Stimulated activated CD4-positive, alpha-beta T cell treated with anti-CD3 and anti-CD28 coated beads, Interleukin-1b, Interleukin-23, amount 100 ng/mL, for 4 hours (primary cell): ENCODE measurements at regions not wholly inside any gene's neighbourhood (a gene's known extent, or its start where the extent isn't known, plus 50 kb on each side); places are given as distances from the start of the nearest gene placed in this dataset.
"Not testable (repeated sequence)": the region's sequence is repeated elsewhere in the genome, so short reads cannot be mapped to it uniquely, and the experiment has no call there.

Experiments
- DNase-seq, 2 donors: peaks; one replicate each; pipeline ENCODE4 v3.0.0-alpha.2; 2020; ENCODE audit warnings: low read depth in 2 of 2

DNA sequence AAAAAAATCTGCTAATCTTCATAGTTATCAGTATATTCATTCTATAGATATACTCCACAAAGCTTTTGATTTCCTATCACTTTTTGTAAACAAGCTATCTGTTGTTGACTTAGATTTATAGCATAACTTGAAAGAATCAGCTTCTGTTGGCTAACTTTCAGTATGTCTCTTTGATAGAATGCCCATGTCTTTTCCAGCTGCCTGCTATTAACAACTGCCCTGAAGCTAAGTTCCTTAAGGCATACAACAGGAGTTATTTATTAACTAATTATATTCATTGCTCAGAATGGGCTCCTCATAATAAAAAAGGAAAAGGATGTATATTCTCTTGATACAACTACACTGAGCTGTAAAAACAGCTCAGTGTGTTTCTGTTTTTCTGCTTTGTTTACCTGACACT, 293.9 kb downstream of the TUSC7 start:
- DNase-seq: no peak

GRCh38 chr3:117005274-117005673, 295.7 kb downstream of the TUSC7 start:
- no peak for DNase-seq

DNA sequence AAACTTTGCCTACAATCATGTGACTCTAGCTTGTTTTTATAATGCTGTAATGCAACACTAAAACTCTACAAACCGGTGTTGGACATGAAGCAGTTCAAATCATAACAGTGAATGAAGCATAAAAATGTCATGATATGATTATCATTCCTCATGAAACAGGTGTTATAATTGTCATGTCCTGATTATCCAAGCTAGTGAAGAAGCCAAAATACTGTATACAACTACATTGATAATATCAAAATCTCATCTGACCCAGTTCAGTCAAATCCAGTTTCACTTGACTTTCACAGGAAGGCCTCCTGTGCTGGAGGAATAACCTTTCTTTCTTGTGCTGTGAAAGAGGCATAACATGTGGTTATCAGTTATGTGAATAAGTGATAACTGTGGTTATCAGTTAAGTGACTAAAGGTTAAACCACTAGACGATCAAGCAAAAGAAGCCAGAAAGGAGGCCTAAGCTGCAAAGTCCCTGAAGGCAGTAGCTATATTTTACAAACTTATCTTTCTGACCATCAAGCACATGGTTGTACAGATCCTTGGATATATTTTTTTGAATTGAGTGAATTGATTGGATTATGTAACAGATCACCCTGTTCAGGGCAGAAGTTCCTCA, 296.4 kb downstream of the TUSC7 start:
- DNase-seq: no peak

- DNase-seq: no peak
Observed at GRCh38 chr3:117010318-117010717, 300.7 kb downstream of the TUSC7 start.

DNA sequence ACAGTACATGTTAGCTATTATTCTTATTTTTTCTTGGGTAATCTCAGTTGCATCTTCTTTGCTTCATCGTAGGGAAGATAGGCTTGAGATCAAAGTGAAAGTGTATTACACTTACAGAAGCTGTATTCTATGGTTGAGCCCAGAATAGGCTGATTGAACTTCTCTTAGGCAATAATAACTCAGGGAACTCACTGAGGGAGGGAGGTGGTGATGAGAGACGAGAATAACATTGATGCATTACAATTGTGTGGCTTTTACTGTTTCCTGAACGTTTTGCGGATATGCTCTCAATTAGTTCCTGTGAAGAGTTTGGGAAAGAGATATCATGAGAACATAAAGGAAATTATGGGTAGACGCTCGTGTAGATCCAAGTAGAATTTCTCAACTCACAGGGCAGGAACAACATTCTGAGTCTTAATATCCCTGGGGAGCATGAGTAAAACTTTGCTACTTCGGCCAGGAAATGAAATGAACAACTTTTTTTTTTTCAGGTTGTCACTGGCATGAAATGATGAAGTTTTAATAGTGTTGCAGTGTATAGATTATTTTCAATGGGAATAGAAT, 302.2 kb downstream of the TUSC7 start:
- DNase-seq: no peak

DNA sequence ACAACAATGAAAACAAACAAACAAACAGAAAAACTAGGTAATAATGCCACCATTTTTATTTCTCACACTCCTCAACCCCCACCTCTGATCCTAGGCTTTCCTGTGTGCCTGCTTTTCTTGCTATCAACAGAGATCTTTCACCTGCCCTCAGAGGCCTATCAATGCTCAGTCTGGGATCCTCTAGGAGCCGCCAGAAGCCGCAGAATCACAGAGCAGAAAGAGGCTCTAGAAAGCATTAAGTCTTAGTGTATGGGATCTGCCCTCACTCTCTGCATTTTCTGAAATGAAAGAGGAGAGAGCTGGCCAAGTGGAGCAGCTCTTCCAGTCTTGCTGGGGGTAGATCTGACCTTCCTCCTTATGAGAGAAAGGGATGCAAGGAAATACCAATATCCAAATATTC, 306.8 kb downstream of the TUSC7 start:
- DNase-seq: no peak

DNA sequence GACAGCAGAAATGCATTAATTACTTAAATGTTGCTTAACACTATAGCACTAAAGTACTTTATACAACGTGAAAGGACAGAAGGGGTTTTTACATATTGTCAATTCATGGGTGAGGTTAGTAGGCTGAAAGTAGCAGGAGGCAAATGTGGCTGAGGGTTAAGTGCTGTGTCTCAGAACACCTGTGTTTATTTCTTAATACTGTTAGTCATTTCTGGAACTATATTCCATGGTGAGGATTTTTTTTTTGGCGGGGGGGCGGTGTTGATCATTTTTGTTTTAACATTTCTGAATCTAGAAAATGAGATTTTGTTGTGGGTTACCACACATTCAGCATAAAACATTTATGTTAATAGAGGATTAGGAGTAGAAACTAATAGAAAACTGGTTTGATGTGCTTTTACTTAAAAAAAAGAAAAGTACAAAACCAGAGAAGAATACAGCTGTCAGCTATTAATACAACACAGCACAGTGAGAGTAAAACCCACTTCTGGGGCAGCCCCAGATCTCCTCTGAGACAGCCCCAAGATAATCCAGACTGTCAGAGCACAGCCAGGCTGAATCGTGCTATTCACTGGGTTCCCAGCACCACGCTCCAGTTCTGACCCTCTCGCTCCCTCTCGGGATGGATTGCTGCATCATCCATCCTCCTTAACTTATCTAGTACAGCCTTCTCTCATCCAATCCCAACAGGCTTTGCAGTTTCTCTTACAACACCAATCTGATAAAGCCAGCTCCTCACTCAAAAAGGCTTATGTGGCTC, 307.7 kb downstream of the TUSC7 start:
- DNase-seq: no peak

GRCh38 chr3:117018655-117019054, 309.1 kb downstream of the TUSC7 start:
- DNase-seq: no peak

DNA sequence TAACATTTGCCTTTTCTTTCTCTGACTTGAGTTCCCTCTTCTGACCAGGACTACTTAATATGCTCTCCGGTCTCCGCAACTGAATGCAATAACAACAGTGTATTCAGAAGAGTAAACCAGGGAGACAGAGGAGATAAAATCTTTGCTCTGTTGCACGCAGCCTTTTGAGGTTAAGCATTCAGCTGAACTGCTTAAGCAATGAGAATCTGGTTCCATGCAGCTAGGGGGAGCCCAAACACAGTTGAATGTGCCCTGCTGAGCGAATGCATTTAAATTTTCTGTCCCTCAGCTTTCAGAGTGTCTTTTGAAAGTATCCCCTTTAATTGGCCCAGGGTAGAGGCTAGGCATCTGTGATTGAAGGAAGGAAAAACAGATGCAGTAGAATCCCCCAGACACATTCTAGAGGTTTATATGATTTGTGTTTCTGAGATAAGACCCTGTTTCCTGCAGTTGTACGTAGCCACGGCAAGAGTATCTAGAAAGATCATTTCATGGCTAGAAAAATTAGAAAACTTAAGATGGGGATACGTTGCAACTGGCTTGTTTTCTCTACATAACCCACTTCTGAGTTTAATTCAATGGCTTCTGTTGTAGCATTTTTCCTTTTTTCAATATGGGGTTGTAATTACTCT, 309.6 kb downstream of the TUSC7 start:
- DNase-seq: no peak

GRCh38 chr3:117026401-117026800, 316.8 kb downstream of the TUSC7 start:
- DNase-seq: no peak

GRCh38 chr3:117035745-117036144, 326.2 kb downstream of the TUSC7 start:
- no peak for DNase-seq

- no peak for DNase-seq
Observed at GRCh38 chr3:117036259-117036799, 326.8 kb downstream of the TUSC7 start.

- DNase-seq: no peak
Observed at GRCh38 chr3:117045143-117045542, 335.6 kb downstream of the TUSC7 start.

DNA sequence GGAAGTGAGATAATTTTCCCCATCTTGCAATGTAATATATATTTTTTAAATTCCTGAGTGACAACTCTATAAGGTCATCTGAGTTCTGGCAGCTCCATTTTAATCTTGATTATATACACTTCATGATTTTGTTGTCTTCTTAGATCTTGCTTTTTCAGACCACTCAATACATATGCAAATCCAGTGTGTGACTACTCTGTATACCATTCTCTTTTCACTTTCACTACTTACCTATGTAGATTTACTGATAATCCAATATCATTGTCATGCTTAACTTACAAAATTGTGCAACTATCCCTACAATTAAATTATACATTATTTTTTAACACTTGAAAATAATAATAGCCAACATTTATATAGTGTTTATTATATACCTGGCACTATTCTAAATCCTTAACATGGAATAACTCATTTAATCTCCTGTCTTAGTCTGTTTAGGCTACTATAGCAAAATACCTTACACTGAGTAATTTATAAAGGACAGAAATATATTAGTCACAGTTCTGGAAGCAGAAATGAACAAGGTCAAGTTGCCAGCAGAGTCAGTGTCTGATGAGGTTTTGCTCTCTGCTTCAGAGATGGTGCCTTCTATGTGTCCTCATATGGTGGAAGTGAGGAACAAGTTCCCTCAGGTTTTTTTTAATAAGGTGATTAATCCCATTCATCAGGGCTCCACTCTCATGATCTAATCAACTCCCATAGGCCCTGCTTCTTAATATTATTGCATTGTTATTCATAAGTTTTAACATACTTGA, 338.5 kb downstream of the TUSC7 start:
- DNase-seq: no peak

DNA sequence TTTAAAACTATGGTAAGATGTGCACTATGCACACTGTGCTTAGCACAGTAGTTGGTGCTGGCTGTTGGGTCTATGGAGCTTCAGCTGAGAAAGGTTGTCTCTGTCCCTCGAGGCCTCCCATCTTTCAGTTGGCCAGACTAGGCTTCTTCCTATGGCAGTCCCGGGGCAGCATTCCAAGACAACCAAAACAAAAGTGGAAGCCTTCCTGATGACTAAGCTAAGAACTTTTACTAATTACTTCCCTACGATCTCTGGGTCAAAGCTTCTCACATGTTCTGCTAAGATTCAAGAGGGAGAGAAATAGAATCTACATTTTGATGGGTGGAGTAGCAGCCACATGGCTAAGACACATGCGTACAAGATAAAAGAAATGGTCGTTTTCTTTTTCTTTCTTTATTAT, 342.8 kb downstream of the TUSC7 start:
- DNase-seq: no peak

GRCh38 chr3:117054556-117054955, 345.0 kb downstream of the TUSC7 start:
- no peak for DNase-seq

DNA sequence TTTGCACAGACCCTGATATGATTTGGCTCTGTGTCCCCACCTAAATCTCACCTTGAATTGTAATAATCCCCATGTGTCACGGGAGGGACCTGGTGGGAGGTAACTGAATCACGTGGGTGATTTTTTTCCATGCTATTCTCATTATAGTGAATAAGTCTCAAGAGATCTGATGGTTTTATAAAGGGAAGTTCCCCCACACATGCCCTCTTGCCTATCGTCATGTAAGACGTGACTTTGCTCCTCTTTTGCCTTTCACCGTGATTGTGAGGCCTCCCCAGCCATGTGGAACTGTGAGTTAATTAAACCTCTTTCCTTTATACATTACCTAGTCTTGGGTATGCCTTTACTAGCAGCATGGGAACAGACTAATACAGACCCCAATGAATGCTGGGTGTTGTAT, 347.4 kb downstream of the TUSC7 start:
- not testable (repeated sequence) for DNase-seq

DNA sequence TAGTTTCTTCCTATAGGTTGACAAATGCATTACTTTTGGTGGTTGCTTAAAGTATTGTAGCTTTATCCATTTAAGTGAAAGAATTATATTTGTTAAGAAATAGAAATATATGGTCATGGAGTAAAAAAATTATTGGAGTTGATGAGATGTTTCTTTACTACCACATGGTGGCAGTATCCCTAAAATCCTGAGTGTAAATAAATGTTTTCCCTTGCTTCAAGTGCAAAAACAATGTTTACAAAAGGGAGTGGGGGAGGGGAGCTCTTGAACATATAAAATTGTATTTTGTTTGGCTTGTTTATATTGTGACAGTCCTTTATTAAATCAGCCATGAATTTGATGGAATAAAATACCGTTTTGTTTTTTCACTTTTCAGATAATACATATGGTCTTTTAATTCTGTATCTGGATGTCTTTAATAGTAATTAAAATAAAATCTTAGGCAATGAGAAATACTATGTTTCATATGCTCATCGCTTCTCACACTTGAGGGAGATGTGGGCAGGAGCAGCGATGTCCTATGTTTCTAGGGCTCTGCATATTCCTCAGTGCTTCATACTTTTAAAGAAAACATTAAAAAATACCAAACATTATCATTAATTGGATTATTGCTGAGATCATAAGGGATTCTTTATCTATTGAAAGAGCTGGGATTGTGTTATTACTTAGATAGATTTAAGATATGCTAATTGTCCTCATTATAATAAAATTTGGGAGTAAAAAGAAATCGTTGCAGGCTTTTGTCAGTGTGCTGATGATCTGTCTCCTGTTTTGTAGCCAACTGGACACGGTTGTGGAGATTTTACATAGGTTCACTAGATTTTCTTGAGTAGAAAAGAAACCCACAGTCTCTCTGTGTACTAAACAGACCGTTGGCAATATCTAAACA, 349.7 kb downstream of the TUSC7 start:
- DNase-seq: no peak

DNA sequence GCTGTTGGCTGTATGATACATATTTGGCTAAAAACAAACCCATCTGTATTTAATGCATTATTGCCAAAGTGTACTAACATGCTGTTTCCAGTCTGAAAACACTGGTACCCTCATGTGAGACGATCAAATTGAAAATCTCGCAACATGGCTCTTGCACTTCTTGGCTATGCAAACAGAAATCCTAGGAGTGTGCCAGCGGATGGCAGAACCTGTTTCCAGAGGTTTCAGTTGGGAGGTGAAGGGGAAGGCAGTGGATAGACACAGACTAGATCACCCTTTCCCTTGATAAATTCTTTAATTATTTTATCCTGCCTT, 350.3 kb downstream of the TUSC7 start:
- DNase-seq: no peak

GRCh38 chr3:117063930-117064329, 354.4 kb downstream of the TUSC7 start:
- no peak for DNase-seq

- DNase-seq: no peak
Observed at GRCh38 chr3:117068301-117068700, 358.7 kb downstream of the TUSC7 start.
